Esophagus squamous epithelium (tissue), 5 donors: ENCODE measurements at regions not wholly inside any gene's neighbourhood (a gene's known extent, or its start where the extent isn't known, plus 50 kb on each side); places are given as distances from the start of the nearest gene placed in this dataset.

Experiments
- DNase-seq: peaks from one replicate; lab custom pipeline; 2025; lab: John Stamatoyannopoulos, UW
- H3K27ac ChIP-seq, 4 donors: fragments of 200-600 bp; sonication (generic); one replicate each; pipeline ENCODE4 v1.5.1; 2016 to 2019; ENCODE audit warnings: mild to moderate bottlenecking in 1 of 4
- H3K27me3 ChIP-seq, 4 donors: fragments of 200-600 bp; sonication (generic); 1 replicate in 3 of 4; 2 replicates in 1 of 4; pipeline versions ENCODE4 v1.5.1 to v1.6.0; 2017 to 2021; ENCODE audit warnings: antibody characterized with exemption in 1 of 4
- H3K36me3 ChIP-seq, 3 donors: fragments of 200-600 bp; sonication (generic); one replicate each; pipeline ENCODE4 v1.5.1; 2016 to 2019
- H3K4me1 ChIP-seq, 3 donors: fragments of 200-600 bp; sonication (generic); one replicate each; pipeline ENCODE4 v1.5.1; 2017 to 2019
- H3K4me3 ChIP-seq, 4 donors: fragments of 200-600 bp; sonication (generic); 1 replicate in 3 of 4; 2 replicates in 1 of 4; pipeline ENCODE4 v1.5.1; 2016 to 2019; ENCODE audit warnings: mild to moderate bottlenecking in 2 of 4, moderate library complexity in 1 of 4
- H3K9me3 ChIP-seq, 3 donors: fragments of 200-600 bp; sonication (generic); one replicate each; pipeline ENCODE4 v1.5.1; 2016 to 2019
- POLR2A ChIP-seq, 4 donors: fragments of 450-650 bp; IDR thresholded peaks; one replicate each; pipeline ENCODE4 v1.6.1; 2017; ENCODE audit warnings: antibody characterized with exemption in 4 of 4, mild to moderate bottlenecking in 4 of 4, moderate library complexity in 3 of 4
- WGBS, 2 donors: methylation state at CpG; one replicate each; pipeline ENCODE4 v1.1.5; 2018; 5-methylcytosine and 5-hydroxymethylcytosine counted together
- intact Hi-C: fragments of 100-400 bp; cut with DNase I; formaldehyde crosslinking; loops from one replicate; pipeline ENCODE4 v1.15.0; 2022
- TF ChIP-seq, protein P1 (sequence below), 6 experiments: fragments of 450-650 bp in 4 of 6; fragments of 200-600 bp in 2 of 6; sonication (generic) in 2 of 6; IDR thresholded peaks; one replicate each; pipeline ENCODE4 v1.5.1; 2016 to 2019; ENCODE audit warnings: antibody characterized with exemption in 6 of 6, mild to moderate bottlenecking in 4 of 6, moderate library complexity in 4 of 6
- donor health status: DM: yes; HTN: yes; CAD: no.

- Histone ChIP-seq H3K27ac (no peak overlapping the region), H3K27me3 (no peaks in the 10 kb centered on the region), H3K4me1 (no peaks in the 10 kb centered on the region), H3K9me3 (no peaks in the 10 kb centered on the region), H3K4me3 (no peak overlapping the region), H3K36me3 (no peaks in the 10 kb centered on the region)
- intact Hi-C loops, result no loop called here
- WGBS, 2 donors, result 86 to 96% methylated on average over 3 of the region's 3 CpGs
- TF ChIP-seq, protein P1, sequence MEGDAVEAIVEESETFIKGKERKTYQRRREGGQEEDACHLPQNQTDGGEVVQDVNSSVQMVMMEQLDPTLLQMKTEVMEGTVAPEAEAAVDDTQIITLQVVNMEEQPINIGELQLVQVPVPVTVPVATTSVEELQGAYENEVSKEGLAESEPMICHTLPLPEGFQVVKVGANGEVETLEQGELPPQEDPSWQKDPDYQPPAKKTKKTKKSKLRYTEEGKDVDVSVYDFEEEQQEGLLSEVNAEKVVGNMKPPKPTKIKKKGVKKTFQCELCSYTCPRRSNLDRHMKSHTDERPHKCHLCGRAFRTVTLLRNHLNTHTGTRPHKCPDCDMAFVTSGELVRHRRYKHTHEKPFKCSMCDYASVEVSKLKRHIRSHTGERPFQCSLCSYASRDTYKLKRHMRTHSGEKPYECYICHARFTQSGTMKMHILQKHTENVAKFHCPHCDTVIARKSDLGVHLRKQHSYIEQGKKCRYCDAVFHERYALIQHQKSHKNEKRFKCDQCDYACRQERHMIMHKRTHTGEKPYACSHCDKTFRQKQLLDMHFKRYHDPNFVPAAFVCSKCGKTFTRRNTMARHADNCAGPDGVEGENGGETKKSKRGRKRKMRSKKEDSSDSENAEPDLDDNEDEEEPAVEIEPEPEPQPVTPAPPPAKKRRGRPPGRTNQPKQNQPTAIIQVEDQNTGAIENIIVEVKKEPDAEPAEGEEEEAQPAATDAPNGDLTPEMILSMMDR (IDR thresholded peaks at IDR 0.05), result no peak
- no peak for TF ChIP-seq POLR2A (IDR thresholded peaks at IDR 0.05)
- DNase-seq, result no peak
These were observed 422.7 kb upstream of the CFAP20DC start for GRCh38 chr3:59472541-59472940.

DNA sequence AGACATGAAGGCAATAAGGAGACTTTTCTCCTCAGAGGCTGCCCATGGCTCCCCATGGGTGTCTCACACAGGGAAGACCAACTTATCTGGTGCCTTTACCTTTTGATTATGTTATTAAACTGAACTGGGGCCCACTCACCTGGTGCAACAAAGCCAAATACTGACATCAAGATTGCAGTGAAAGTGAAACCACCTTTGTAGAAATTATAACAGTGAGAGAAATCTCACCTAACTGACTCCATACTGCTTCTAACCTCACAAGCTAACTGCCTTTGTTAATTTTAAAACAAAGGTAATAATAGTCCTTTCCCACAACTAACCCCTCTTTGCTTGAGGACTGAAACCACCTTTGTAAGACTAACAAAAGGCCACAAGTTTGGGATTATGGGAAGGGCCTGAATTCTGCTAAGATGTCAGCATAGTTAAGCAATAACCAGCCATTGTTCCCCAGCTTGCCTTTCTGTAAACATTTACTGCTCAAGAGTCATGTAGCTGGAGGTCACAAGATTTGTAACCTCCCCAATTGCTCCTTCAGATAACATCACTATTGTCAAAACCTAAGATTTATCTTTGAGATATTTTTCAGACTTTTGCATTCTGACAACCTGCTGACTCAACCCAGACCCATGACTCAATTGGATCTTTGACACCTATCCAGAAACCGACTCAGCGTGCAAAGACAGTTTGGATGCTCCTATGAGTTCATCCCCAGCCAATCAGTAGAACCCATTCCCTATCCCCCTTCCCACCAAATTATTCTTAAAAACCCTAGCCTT is 420.3 kb upstream of the CFAP20DC start:
- Histone ChIP-seq H3K27me3 (no peaks in the 10 kb centered on the region), H3K9me3 (no peaks in the 10 kb centered on the region), H3K4me1 (no peaks in the 10 kb centered on the region), H3K27ac (no peak overlapping the region), H3K4me3 (no peak overlapping the region), H3K36me3 (no peaks in the 10 kb centered on the region)
- DNase-seq, result no peak
- TF ChIP-seq, protein P1 (IDR thresholded peaks at IDR 0.05), result no peak
- no peak for TF ChIP-seq POLR2A (IDR thresholded peaks at IDR 0.05)
- WGBS, 2 donors, result 44 to 64% methylated on average over 2 of the region's 2 CpGs
- intact Hi-C loops, result no loop called here

DNA sequence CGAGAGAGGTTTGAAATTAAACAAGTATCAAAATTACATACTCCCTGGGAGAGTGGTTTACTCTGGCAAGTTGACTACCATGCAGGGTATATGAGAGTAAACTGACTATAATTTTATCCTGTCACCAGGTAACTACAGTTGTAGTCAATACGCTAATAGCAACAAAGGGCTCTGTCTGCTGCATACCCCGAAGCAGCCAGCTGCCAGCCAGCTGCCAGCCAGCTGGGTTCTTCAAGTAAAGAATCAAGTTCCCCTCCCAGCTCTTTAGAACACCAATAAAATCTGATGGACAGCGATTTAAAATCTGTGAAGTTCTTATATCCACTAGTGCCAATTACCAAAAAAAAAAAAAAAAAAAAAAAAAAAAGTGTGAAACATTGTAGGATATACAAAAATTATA is 417.7 kb upstream of the CFAP20DC start:
- Histone ChIP-seq H3K27me3 (no peaks in the 10 kb centered on the region), H3K36me3 (no peaks in the 10 kb centered on the region), H3K4me3 (no peak overlapping the region), H3K9me3 (no peaks in the 10 kb centered on the region), H3K4me1 (no peaks in the 10 kb centered on the region), H3K27ac (no peak overlapping the region)
- TF ChIP-seq, protein P1 (IDR thresholded peaks at IDR 0.05), result no peak
- no peak for TF ChIP-seq POLR2A (IDR thresholded peaks at IDR 0.05)
- WGBS, 2 donors, result 71% methylated on average over 4 of the region's 4 CpGs
- no peak for DNase-seq
- intact Hi-C loops, result no loop called here

- H3K27ac ChIP-seq, result no peak overlapping the region
- no peaks in the 10 kb centered on the region for H3K27me3 ChIP-seq
- H3K4me3 ChIP-seq, result no peak overlapping the region
- H3K9me3 ChIP-seq, result no peaks in the 10 kb centered on the region
- DNase-seq, result no peak
- 47 to 56% methylated on average over 6 of the region's 6 CpGs for WGBS, 2 donors
- H3K4me1 ChIP-seq, result no peaks in the 10 kb centered on the region
- intact Hi-C loops, result no loop called here
- no peaks in the 10 kb centered on the region for H3K36me3 ChIP-seq
- TF ChIP-seq, protein P1 (IDR thresholded peaks at IDR 0.05), result no peak
- TF ChIP-seq POLR2A (IDR thresholded peaks at IDR 0.05), result no peak
These were observed 414.4 kb upstream of the CFAP20DC start for GRCh38 chr3:59464187-59464586.

DNA sequence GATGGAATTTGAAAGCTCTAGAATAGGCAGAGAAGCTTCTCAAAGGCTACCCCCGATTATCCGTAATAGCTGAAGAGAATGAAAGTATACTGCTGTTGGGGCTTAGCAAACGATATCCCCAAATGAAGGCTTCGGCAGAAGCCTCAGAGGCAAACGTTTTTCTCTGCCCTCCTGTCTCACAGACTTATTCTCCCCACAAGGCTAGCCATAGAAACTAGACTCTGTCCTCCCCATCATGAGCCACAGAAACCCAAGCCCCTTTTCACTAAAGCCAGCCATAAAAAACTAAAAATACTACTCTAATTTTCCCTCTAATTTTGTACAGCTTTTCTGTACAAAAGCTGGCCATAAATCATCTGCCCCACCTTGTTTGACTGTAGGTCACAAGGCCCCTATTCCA is 413.4 kb upstream of the CFAP20DC start:
- intact Hi-C loops, result no loop called here
- WGBS, 2 donors, result 86 to 96% methylated on average over 5 of the region's 5 CpGs
- H3K27ac ChIP-seq, result no peak overlapping the region

More for the DNA sequence above, 413.4 kb upstream of the CFAP20DC start:
- Histone ChIP-seq H3K9me3 (no peaks in the 10 kb centered on the region), H3K4me1 (no peaks in the 10 kb centered on the region), H3K4me3 (no peak overlapping the region), H3K36me3 (no peaks in the 10 kb centered on the region), H3K27me3 (no peaks in the 10 kb centered on the region)
- TF ChIP-seq, protein P1 (IDR thresholded peaks at IDR 0.05), result no peak
- no peak for TF ChIP-seq POLR2A (IDR thresholded peaks at IDR 0.05)
- DNase-seq, result no peak
